Ramos (cell line): ENCODE measurements at regions not wholly inside any gene's neighbourhood (a gene's known extent, or its start where the extent isn't known, plus 50 kb on each side); places are given as distances from the start of the nearest gene placed in this dataset.
"Not testable (repeated sequence)": the region's sequence is repeated elsewhere in the genome, so short reads cannot be mapped to it uniquely, and the experiment has no call there.

ENCODE experiments used
- in situ Hi-C: fragments of 300-500 bp; cut with MboI; formaldehyde crosslinking; loops from one replicate; pipeline ENCODE4 v1.14.3; 2022; ENCODE audit warnings: low sequenced_read_pairs; ENCODE audit not compliant: unreplicated experiment

GRCh38 chr2:131584380-131584779 is 56.7 kb downstream of the CCDC74A start:
- in situ Hi-C loops, result no loop called here

DNA sequence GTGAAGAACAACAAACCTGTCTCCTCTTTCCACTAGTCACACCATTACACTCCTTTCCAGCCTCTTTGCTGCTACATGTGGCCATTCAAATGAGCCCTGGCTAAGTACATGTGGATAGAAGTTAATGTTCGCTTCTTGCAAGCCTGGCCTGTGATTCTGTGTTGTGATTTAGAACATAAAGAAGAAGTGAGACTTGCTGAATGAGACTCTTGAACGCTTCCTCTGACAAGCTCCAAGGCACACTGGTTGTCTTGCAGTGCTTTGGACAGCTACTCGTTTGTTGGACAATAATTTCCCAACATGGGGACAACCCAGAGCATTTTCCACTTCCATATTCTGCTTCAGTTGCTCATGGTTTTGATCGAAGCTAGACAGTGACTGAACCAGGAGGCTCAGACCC is 57.3 kb downstream of the CCDC74A start:
- in situ Hi-C loops, result no loop called here

DNA sequence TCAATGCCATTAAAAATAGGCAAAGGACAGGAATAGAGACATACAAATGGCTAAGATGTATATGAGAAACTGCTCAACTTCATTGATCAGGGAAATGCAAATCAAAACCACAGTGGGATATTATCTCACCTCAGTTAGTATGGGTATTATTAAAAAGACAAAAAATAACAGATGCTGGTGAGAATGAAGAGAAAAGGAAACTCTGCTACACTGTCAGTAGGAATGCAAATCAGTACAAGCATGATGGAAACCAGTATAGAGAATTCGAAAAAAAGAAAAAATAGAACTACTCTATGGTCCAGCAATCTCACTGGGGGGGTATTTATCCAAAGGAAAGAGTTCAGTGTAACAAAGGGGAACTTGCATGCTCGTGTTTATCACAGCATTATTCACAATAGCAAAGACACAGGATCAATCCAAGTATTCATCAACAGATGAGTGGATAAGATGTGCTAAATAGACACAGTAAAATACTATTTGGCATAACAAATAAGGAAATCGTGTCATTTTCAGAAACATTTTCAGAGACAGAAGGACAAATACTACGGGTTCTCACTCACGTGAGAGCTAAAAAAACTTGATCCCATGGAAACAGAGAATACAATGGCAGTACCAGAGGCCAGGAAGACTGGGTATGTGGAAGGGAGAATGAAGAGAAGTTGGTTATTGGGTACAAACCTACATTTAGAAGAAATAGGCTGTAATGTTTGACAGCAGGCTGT is 60.6 kb downstream of the CCDC74A start:
- in situ Hi-C loops, result no loop called here

- in situ Hi-C loops, result not testable (repeated sequence)
Measured at GRCh38 chr2:131589126-131589525, 61.4 kb downstream of the CCDC74A start.

- in situ Hi-C loops, result no loop called here
Measured at GRCh38 chr2:131590366-131590765, 62.7 kb downstream of the CCDC74A start.

DNA sequence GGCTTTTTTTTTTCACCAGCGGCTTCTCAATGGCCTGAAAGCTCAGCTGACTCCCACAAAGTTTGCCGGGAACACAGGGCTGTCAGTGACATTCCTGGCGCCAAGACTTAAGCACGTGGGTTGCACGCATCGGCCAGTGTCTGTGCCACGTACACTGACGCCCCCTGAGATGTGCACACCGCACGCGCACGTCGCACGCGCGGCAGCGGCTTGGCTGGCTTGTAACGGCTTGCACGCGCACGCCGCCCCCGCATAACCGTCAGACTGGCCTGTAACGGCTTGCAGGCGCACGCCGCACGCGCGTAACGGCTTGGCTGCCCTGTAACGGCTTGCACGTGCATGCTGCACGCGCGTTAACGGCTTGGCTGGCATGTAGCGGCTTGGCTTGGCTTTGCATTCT is 63.2 kb downstream of the CCDC74A start:
- in situ Hi-C loops, result no loop called here

GRCh38 chr2:131596561-131596960 is 68.9 kb downstream of the CCDC74A start:
- in situ Hi-C loops, result not testable (repeated sequence)

- in situ Hi-C loops, result not testable (repeated sequence)
Measured at GRCh38 chr2:131602444-131602843, 74.8 kb downstream of the CCDC74A start.

DNA sequence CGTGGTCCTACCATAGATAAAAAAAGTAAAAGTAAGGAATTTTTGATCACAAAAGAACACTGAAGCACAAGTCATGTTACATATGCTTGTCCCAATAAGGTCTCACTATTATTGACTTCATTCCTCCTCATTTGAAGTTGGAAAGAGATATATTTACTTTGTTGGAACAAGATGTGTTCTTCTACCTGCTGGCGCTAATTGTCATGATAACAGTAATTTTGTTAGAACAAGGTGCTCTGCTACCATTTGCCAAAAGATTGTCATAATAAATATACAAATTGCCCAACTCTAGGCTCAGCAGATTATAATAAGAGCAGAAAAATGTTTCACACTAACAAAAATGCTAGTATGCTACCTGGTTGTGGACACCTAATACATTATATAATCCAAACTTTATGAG is 77.0 kb downstream of the CCDC74A start:
- in situ Hi-C loops, result not testable (repeated sequence)

DNA sequence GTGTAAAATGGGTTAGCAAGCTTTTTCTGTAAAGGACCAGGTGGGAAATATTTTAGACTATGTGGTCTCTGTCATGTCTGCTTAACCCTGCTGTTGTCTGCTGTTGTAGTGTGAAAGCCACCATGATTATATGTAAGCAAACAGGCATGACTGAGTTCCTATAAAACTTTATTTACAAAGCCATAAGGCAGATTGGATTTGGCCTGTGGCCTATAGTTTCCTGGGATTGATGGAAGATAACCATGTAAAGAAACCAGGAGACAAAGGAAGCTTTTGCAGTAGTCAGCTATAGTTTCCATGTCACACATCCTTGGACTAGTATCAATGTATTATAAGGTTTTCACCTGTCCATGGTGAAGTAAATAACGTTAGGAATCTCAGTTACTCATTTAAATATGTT is 78.7 kb downstream of the CCDC74A start:
- in situ Hi-C loops, result not testable (repeated sequence)

DNA sequence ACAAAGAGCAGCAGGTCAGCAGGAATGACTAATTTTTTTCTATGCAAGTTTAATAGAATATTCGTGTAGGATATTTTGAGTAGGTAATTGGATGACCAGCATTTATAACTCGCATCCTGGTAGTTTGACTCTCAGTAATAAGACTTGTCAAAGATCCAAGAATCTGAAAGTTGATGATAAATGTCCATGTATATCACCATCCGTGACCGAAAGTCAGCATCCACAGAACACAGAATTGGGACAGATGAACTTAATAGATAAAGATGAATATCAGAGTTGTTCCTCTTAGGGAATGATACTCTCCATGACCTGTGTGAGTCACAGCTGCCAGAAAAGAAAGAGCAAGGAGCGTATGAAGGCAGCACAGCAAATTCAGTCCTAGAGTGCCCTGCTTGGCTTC is 79.4 kb downstream of the CCDC74A start:
- in situ Hi-C loops, result not testable (repeated sequence)

DNA sequence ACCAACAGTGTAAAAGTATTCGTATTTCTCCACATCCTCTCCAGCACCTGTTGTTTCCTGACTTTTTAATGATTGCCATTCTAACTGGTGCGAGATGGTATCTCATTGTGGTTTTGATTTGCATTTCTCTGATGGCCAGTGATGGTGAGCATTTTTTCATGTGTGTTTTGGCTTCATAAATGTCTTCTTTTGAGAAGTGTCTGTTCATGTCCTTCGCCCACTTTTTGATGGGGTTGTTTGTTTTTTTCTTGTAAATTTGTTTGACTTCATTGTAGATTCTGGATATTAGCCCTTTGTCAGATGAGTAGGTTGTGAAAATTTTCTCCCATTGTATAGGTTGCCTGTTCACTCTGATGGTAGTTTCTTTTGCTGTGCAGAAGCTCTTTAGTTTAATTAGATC is 86.9 kb downstream of the CCDC74A start:
- in situ Hi-C loops, result not testable (repeated sequence)

DNA sequence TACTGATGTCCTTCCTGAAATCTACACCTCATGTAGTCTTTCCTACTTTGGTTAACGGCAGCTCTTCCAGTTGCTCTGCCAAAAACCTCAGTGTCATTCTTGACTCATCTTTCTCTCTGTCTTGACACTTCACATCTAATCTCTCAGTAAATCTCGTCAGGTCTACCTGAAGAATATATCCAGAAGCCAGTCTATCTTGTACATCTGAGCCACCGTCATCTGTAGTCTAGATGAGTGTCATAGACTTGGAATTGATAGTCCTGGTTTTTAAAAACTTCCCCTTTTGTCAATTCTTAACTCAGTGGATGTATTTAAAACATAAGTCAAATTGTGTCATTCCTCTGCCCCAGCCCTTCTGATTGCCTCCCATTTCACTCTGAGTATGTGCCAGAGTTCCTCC is 90.6 kb downstream of the CCDC74A start:
- in situ Hi-C loops, result not testable (repeated sequence)

DNA sequence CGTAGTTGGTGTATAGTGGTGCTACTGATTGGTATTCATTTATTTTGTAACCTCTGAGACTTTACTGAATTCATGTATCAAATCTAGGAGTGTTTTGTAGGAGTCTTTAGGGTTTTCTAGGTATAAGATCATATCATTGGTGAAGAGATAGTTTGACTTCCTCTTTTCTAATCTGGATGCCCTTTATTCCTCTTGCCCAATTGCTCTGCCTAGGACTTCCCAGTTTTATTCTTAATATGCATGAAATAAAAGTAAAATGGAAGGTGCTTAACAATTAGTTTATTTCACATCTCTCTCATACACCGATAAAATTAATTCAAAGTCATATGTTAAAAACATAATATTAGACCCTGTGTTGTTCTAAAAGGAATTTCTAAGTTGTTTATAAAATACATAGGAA is 95.2 kb downstream of the CCDC74A start:
- in situ Hi-C loops, result not testable (repeated sequence)

DNA sequence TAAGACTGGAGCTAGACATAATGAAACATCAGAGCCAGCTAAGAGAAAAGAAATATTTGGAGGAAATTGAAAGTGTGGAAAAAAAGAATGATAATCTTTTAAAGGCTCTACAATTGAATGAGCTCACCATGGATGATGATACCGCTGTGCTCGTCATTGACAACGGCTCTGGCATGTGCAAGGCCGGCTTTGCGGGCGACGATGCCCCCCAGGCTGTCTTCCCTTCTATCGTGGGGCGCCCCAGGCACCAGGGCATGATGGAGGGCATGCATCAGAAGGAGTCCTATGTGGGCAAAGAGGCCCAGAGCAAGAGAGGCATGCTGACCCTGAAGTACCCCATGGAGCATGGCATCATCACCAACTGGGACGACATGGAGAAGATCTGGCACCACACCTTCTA is 98.3 kb downstream of the CCDC74A start:
- in situ Hi-C loops, result not testable (repeated sequence)

DNA sequence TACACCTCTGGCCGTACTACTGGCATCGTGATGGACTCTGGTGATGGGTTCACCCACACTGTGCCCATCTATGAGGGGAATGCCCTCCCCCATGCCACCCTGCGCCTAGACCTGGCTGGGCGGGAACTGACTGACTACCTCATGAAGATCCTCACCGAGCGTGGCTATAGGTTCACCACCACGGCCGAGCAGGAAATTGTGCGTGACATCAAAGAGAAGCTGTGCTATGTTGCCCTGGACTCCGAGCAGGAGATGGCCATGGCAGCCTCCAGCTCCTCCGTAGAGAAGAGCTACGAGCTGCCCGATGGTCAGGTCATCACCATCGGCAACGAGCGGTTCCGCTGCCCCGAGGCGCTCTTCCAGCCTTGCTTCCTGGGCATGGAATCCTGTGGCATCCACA is 98.9 kb downstream of the CCDC74A start:
- in situ Hi-C loops, result not testable (repeated sequence)

DNA sequence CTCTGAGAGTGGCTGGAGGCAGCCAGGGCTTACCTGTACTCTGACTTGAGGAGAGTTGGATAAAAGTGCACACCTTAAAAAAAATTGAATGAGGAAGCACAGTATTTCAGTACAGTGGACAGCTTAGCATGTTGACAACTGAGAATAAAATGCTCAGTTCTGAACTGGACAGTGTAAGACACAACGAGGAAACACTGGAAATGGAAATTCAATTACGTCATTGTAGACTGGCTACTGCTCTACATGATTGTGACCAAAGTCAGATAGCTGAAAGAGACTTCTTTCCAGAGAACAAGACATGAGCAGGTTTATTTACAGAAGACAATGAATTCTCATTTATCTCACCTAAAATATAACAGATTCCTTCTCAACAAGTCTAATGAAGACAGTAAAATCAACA is 100.1 kb downstream of the CCDC74A start:
- in situ Hi-C loops, result not testable (repeated sequence)

- in situ Hi-C loops, result not testable (repeated sequence)
Measured at GRCh38 chr2:131631648-131632047, 104.0 kb downstream of the CCDC74A start.

GRCh38 chr2:131633405-131633804 is 105.7 kb downstream of the CCDC74A start:
- in situ Hi-C loops, result not testable (repeated sequence)

DNA sequence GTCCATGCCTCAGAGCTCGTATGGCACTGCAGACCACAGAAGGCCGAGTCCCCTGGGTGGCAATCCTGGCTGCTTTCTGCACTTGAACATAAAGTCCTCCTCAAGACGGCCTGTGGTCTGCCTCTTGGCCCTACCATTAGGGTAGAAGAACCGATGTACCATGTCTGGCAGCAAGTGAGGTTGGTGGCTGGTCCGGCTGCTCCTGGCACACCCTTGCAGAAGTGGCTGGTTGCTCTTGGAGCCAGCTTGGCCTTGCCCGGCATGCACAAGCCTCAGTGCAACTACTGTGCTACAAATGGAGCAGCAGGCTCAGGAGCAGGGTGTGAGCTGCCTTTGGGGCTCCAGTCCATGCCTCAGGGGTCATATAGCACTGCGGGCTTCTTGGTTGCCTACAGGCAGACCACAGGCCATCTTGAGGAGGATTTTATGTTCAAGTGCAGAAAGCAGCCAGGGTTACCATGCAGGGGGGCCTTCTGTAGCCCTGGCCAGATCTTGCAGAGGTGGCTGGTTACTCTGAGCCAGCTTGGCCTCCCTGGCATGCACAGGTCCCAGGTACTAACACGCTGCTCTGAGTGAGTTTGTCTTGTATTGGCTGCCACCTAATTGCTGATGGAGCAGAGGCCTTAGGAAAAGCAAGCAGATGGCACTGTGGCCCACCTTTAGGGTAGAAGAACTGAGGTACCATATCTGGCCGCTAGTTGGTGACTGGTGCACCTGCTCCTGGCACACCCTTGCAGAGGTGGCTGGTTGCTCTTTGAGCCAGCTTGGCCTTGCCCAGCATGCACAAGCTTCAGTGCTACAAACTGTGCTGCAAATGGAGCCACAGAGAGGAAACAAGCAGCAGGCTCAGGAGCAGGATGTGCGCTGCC is 106.4 kb downstream of the CCDC74A start:
- in situ Hi-C loops, result not testable (repeated sequence)

DNA sequence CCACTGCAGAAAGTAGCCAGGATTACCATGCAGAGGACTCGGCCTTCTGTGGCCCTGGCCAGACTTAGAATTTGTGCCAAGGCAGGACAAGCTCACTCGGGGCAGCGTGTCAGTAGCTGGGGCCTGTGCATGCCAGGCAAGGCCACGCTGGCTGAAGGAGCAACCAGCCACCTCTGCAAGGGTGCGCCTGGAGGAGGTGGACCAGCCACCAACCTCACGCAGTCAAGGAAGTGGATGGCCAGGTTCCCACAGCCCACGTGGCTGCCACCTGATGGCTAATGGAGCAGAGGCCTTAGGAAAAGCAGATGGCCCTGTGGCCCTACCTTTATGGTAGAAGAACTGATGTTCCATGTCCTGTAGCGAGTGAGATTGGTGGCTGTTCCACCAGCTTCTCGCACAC is 107.9 kb downstream of the CCDC74A start:
- in situ Hi-C loops, result no loop called here
